ENCODE measurements at regions not wholly inside any gene's neighbourhood (a gene's known extent, or its start where the extent isn't known, plus 50 kb on each side); places are given as distances from the start of the nearest gene placed in this dataset.
"Not testable (repeated sequence)": the region's sequence is repeated elsewhere in the genome, so short reads cannot be mapped to it uniquely, and the experiment has no call there.

- DNase-seq = no peak
These were observed 54.7 kb upstream of the ARSJ start for GRCh38 chr4:114034189-114034588.

- no peak for DNase-seq
These were observed 57.0 kb upstream of the ARSJ start for GRCh38 chr4:114036426-114036825.

GRCh38 chr4:114036864-114037263 is 57.4 kb upstream of the ARSJ start:
- DNase-seq = no peak

GRCh38 chr4:114037988-114038387 is 58.5 kb upstream of the ARSJ start:
- no peak for DNase-seq

DNA sequence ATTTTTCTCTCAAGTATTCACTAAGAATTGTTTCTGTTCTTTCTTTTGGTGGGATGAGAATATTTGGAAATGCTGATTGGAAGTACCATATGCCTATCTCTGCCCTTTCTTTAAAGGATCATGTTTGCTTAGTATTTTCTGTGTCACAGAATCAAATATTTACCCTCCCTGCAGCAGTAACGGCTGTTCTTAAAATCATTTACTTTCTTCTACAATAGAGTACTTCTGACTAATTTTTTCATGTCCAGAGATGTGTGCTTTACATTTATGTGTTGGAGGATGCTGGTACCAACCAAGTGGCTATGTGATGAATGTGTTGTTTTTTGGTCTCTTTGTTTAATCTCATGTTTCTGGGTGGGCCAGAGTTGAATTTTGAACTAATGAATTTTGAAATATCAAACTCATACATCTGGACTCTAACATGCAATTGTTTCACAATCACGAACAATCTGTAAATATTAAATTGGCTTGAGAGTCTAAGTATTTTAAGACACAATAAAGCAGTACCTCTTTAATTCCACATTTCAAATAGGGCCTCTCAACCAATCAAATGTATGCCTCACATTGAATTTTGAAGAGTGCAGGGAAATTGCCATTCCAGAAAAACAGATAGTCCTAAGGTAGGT is 59.4 kb upstream of the ARSJ start:
- no peak for DNase-seq

GRCh38 chr4:114040319-114041116 is 61.1 kb upstream of the ARSJ start:
- DNase-seq = no peak

- no peak for DNase-seq
These were observed 61.6 kb upstream of the ARSJ start for GRCh38 chr4:114041117-114041475.

GRCh38 chr4:114043116-114043515 is 63.7 kb upstream of the ARSJ start:
- no peak for DNase-seq

GRCh38 chr4:114044351-114044750 is 64.9 kb upstream of the ARSJ start:
- not testable (repeated sequence) for DNase-seq

- no peak for DNase-seq
These were observed 66.9 kb upstream of the ARSJ start for GRCh38 chr4:114046331-114046730.

GRCh38 chr4:114048154-114048553 is 68.7 kb upstream of the ARSJ start:
- not testable (repeated sequence) for DNase-seq

DNA sequence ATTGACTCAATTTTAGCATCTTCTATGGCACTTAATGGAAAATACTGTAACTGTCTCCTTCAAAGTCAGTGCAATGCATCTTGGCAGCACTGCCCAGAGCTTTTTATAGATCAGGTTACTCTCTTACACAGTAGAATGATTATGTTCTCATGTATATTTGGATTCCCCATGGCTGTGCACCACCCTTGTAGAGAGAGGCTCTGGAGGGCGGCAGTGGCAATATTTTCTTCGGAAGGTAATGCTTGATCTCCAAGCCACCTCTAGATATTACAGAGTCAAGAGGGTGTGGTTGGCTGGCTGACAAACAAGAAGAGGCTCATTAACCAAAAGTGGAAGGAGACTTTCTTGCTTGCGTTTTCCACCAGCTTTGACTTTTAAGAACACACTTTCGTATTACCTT is 72.8 kb upstream of the ARSJ start:
- no peak for DNase-seq

- no peak for DNase-seq
These were observed 77.2 kb upstream of the ARSJ start for GRCh38 chr4:114056599-114056998.

- DNase-seq = no peak
These were observed 78.3 kb upstream of the ARSJ start for GRCh38 chr4:114057746-114058145.

DNA sequence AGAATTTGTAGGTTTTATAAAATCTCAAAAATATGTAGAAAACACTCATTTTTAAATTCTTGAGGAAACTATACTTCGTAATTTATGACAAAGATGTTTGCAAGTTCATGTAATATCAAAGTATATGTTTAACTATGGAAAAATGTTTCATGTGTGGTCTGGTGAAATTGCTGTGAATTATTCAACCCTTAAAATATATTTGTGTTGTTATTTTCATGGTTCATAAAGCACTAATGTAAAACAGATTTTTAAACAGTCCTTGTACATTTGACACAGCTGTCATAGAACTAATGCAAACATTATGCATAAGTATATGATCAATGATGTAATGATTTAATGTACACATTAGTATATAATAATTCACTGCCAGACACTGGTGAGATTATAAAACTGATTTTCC is 83.1 kb upstream of the ARSJ start:
- no peak for DNase-seq

DNA sequence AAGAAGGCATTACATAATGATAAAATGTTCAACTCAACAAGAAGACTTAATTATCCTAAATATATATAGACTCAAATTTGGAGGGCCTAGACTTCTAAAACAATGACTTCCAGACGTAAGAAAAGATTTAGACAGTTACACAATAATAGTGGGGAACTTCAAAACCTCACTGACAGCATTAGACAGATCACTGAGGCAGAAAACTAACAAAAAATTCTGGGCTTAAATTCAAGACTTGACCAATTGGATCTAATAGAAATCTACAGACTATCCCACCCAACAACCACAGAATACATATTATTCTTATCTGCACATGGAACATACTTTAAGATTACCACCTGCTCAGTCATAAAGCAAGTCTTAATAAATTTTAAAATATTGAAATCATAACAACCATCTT is 93.3 kb upstream of the ARSJ start:
- no peak for DNase-seq

DNA sequence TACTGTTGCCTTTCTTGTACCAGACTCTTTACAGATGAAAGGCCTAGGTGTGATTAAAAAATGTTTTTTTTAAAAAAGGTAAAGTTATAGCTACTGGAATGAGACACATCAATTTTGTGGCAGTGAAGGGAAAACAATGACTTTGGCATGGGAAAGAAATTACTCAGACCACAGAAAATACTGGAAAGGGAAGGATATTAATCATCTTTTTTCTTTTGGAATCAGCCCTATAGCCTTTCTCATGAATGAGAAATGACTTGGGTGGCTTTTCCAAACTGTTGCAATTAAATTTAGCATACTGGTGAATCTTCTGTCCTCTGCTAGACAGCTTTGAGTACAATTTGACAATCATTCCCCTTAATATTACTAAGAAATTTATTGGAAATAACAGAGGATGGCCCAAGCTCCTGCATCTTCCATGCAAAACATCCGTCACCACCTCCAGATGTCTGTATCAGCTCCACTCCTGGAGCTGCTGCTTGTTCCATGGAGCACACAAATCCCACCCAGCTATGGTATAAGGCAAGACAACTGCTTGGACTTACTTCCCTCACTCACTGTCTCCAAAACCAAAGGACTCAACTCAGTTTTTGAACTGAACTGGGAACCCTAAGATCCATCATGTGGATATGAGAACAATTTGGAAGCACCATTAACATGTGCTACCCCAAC is 97.6 kb upstream of the ARSJ start:
- DNase-seq = no peak

DNA sequence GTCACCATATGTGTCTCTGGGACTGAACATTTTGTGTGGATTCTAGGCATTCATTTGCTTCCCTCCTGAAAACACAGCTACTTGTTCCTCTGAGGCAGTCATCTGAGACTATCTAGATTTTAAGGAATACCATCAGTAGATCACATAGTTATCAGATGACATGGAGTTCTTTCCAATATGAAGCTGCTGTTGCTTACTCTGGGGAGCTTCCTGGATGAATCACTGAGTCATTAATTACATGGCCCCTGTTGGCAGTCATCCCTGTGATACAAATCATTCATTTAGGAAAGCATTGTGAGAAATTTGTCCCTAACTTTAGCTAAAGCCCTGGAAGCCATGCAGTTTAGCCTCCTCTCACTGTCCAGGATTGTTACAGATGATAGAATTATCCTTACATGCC is 98.2 kb upstream of the ARSJ start:
- no peak for DNase-seq

DNA sequence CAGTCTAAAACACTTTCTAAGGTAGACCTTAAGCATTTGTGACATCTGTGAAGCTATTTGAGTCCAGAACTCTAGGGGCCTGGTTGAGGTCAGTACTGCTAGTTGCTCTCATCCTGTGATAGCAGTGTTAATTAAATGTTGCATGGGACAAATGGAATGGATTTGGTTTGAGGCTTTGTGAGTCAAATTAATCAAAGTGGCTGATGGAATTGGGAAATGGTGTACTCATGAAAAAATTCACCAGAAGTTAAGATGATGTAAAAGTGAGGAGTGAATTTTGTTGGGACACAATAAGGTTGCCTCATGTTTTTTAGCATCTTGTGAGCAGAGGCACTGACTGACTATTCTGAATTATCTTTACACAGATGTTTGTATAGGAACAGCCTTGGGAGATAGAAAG is 99.2 kb upstream of the ARSJ start:
- no peak for DNase-seq

DNA sequence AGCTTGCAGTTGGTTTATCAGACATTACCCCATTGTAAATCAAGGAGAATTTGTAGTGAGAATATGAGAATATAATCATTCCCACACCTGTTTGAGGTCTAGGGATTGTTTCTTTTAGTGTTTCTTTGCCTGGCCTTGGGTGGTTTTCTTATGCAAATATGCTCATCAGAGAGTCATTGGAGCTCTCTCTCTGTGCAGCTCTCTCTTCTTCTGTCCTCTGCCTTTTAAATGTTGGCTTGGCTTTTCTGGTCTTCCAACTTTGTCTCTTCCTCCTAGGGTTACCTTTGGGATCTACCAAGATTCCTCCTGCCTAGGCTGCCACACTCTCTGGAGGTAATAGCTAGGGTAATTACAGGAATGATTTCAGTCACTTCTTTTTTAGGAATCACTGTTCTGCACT is 102.3 kb upstream of the ARSJ start:
- DNase-seq = no peak

- DNase-seq = no peak
These were observed 102.9 kb upstream of the ARSJ start for GRCh38 chr4:114082348-114082747.

DNA sequence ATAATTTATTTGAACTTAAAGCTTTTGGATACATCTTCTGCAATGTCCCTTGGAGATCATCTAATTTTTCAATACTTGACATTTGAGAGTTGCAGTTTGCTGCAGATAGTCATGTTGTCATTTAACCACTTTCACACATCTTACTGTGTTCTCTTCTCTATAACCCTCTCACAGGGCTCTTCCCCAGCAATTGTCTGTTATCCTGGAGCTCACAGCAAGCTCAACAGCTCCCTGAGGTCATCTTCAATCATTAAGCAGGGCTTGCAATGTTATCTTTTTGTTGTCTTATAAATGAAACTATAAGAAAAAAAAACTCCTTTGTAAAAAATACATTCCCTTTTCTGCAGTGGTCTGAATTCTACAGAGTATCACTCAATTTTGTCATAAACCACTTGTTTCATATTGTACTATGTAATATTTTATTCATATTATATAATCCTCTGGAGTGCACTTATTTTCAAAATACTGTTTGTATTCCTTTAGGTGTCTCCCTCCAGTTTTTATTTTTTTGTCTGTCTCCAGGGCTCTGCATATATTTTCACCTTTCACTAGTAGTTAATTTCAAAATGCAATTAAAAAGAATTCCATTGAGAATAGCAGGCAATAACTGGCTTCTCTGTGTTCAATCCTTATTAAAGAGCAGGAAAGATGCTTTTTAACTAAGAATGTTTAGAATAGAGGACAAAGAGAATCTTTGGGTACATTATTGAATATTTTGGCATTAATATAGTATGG is 106.3 kb upstream of the ARSJ start:
- DNase-seq = no peak

Measured in left kidney (tissue), 1 donor.